Kidney (tissue), 13 donors: ENCODE measurements at regions not wholly inside any gene's neighbourhood (a gene's known extent, or its start where the extent isn't known, plus 50 kb on each side); places are given as distances from the start of the nearest gene placed in this dataset.
A peak's percentile ranks its signal among the peaks of the same experiment; 100 is the strongest.

Source experiments
- DNase-seq, 5 donors: peaks; one replicate each; pipeline ENCODE4 v3.0.0-alpha.2; 2013 to 2020
- FAIRE-seq: peaks from 2 replicates; lab custom pipeline; 2012; peaks lifted over from hg19 to GRCh38; lab: Jason Lieb, UNC
- H3K27ac ChIP-seq, 2 donors: one replicate each; pipeline ENCODE4 v1.7.0; 2013; ENCODE audit warnings: low read depth in 2 of 2, low read length in 2 of 2, inconsistent platforms in 1 of 2
- H3K27me3 ChIP-seq: one replicate; pipeline ENCODE4 v1.7.1; 2013; ENCODE audit warnings: low read length, inconsistent platforms; ENCODE audit not compliant: control insufficient read depth, insufficient read depth
- H3K36me3 ChIP-seq, 3 donors: one replicate each; pipeline versions ENCODE4 v1.7.0 to v1.7.1; 2013; ENCODE audit warnings: low read length in 3 of 3, control low read depth in 1 of 3, inconsistent platforms in 1 of 3; ENCODE audit not compliant: insufficient read depth in 3 of 3, control insufficient read depth in 2 of 3
- H3K4me1 ChIP-seq, 3 donors: one replicate each; pipeline versions ENCODE4 v1.7.0 to v1.7.1; 2013; ENCODE audit warnings: low read length in 3 of 3, inconsistent platforms in 1 of 3, low read depth in 1 of 3; ENCODE audit not compliant: control insufficient read depth in 2 of 3, insufficient read depth in 2 of 3
- H3K4me3 ChIP-seq, 3 donors: one replicate each; pipeline versions ENCODE4 v1.7.0 to v1.8.1; 2013; ENCODE audit warnings: low read length in 3 of 3, control low read depth in 1 of 3, inconsistent platforms in 1 of 3
- H3K9ac ChIP-seq, 3 donors: one replicate each; pipeline versions ENCODE4 v1.7.0 to v1.7.1; 2013; ENCODE audit warnings: low read length in 3 of 3, control low read depth in 1 of 3, inconsistent platforms in 1 of 3
- H3K9me3 ChIP-seq, 3 donors: one replicate each; pipeline versions ENCODE4 v1.7.0 to v1.7.1; 2013; ENCODE audit warnings: low read length in 3 of 3, control low read depth in 1 of 3, inconsistent platforms in 1 of 3; ENCODE audit not compliant: control insufficient read depth in 2 of 3, insufficient read depth in 1 of 3
- CTCF ChIP-seq: IDR thresholded peaks from 3 replicates; pipeline ENCODE4 v1.5.1; 2012; ENCODE audit warnings: mild to moderate bottlenecking, moderate library complexity, borderline replicate concordance; ENCODE audit not compliant: insufficient read depth; ENCODE audit errors: extremely low read depth
- intact Hi-C: fragments of 100-400 bp; cut with DNase I; formaldehyde crosslinking; loops from one replicate; pipeline ENCODE4 v1.11.1; 2022
- donor health status: control.
- donor health status: control.
- donor health status: control.
- donor health status: control.
- donor health status: control.
- donor health status: DM: yes; HTN: yes; CAD: no.
- donor health status: Normal renal cell carcinoma (clear cell type).

DNA sequence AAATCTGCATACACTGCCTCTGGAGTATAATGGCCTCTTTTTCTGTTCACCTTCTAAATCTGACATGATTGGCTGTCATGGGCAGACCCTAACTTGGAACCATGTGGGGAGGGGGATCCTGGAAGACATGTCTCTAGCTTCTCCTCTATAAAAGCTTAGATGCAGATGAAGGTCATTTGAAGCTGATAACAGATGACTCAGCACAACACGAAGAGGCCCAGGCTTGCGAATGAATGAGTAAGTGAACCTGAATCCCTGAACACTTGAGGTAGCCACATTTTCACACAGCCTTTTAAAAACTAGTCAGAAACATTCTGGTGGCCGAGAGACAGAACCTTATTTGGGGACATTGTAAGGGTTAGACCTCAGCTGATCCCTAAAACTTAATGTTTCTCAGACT is 282.6 kb downstream of the ELAVL2 start:
- TF ChIP-seq CTCF: no peak
- intact Hi-C loops: no loop called here
- Histone ChIP-seq H3K36me3 (no peaks in the 10 kb centered on the region), H3K9me3 (no peaks in the 10 kb centered on the region), H3K4me3 (no peak overlapping the region), H3K27ac (no peak overlapping the region), H3K4me1 (peaks cover 0 to 4% (median 0%) of the 10 kb centered on the region in 3 donors), H3K9ac (no peak overlapping the region), H3K27me3 (no peaks in the 10 kb centered on the region)
- FAIRE-seq: no peak
- no peak for DNase-seq

GRCh38 chr9:23545728-23546127 is 280.3 kb downstream of the ELAVL2 start:
- H3K9ac ChIP-seq: no peak overlapping the region
- DNase-seq (no peak), FAIRE-seq (no peak)
- H3K27ac ChIP-seq: no peak overlapping the region
- H3K4me3 ChIP-seq: no peak overlapping the region
- no peaks in the 10 kb centered on the region for H3K4me1 ChIP-seq
- no peaks in the 10 kb centered on the region for H3K36me3 ChIP-seq
- no peaks in the 10 kb centered on the region for H3K9me3 ChIP-seq
- no peak for TF ChIP-seq CTCF
- H3K27me3 ChIP-seq: no peaks in the 10 kb centered on the region
- intact Hi-C loops: no loop called here

GRCh38 chr9:23551311-23551721 is 274.7 kb downstream of the ELAVL2 start:
- no peak for FAIRE-seq
- no peaks in the 10 kb centered on the region for H3K27me3 ChIP-seq
- TF ChIP-seq CTCF: no peak
- no peaks in the 10 kb centered on the region for H3K4me1 ChIP-seq
- DNase-seq: peak in 1 of 5 donors; percentile 11
- intact Hi-C loops: no loop called here
- H3K27ac ChIP-seq: no peak overlapping the region
- H3K4me3 ChIP-seq: no peak overlapping the region
- no peak overlapping the region for H3K9ac ChIP-seq
- no peaks in the 10 kb centered on the region for H3K9me3 ChIP-seq
- H3K36me3 ChIP-seq: no peaks in the 10 kb centered on the region
